Liver (tissue), 3 donors: ENCODE measurements at regions not wholly inside any gene's neighbourhood (a gene's known extent, or its start where the extent isn't known, plus 50 kb on each side); places are given as distances from the start of the nearest gene placed in this dataset.

Experiments used
- EGR1 ChIP-seq, 2 donors: IDR thresholded peaks; 2 replicates each; pipeline ENCODE4 v1.6.1; 2016 to 2018; ENCODE audit warnings: antibody characterized with exemption in 2 of 2, low read depth in 2 of 2
- GABPA ChIP-seq, 2 donors: IDR thresholded peaks in 1 of 2; conservative IDR thresholded peaks in 1 of 2; 2 replicates each; pipeline ENCODE4 v1.6.1; 2016; ENCODE audit warnings: antibody characterized with exemption in 2 of 2, mild to moderate bottlenecking in 1 of 2, moderate library complexity in 1 of 2
- HNF4A ChIP-seq, 2 donors: conservative IDR thresholded peaks; 2 replicates each; pipeline ENCODE4 v1.6.1; 2016; ENCODE audit warnings: antibody characterized with exemption in 2 of 2, mild to moderate bottlenecking in 2 of 2
- JUND ChIP-seq, 2 donors: IDR thresholded peaks; 2 replicates each; pipeline ENCODE4 v1.6.1; 2016; ENCODE audit warnings: antibody characterized with exemption in 2 of 2
- NR2F2 ChIP-seq: IDR thresholded peaks from 2 replicates; pipeline ENCODE4 v1.6.1; 2016; ENCODE audit warnings: antibody characterized with exemption
- RAD21 ChIP-seq, 2 donors: IDR thresholded peaks; 2 replicates each; pipeline ENCODE4 v1.6.1; 2016; ENCODE audit warnings: antibody characterized with exemption in 2 of 2, mild to moderate bottlenecking in 2 of 2
- RXRA ChIP-seq, 2 donors: IDR thresholded peaks; 2 replicates each; pipeline ENCODE4 v1.6.1; 2017 to 2018; ENCODE audit warnings: antibody characterized with exemption in 2 of 2, mild to moderate bottlenecking in 1 of 2
- SP1 ChIP-seq: IDR thresholded peaks from 2 replicates; pipeline ENCODE4 v1.6.1; 2018; ENCODE audit warnings: antibody characterized with exemption, mild to moderate bottlenecking
- TAF1 ChIP-seq: conservative IDR thresholded peaks from 2 replicates; pipeline ENCODE4 v1.6.1; 2016; ENCODE audit warnings: antibody characterized with exemption, mild to moderate bottlenecking
- YY1 ChIP-seq: IDR thresholded peaks from 2 replicates; pipeline ENCODE4 v1.6.1; 2016; ENCODE audit warnings: antibody characterized with exemption, mild to moderate bottlenecking
- TF ChIP-seq, protein P1 (sequence below): IDR thresholded peaks from 2 replicates; pipeline ENCODE4 v1.6.1; 2016; ENCODE audit warnings: antibody characterized with exemption
- TF ChIP-seq, protein P2 (sequence below): fragments of 150-350 bp; IDR thresholded peaks from 2 replicates; pipeline ENCODE4 v1.5.1; 2017; ENCODE audit warnings: improper control_type of control experiment, low read depth, low read length; ENCODE audit not compliant: missing input control
- TF ChIP-seq, protein P3 (sequence below): IDR thresholded peaks from 2 replicates; pipeline ENCODE4 v1.6.1; 2016; ENCODE audit warnings: antibody characterized with exemption, mild to moderate bottlenecking
- TF ChIP-seq, protein P4 (sequence below): IDR thresholded peaks from 2 replicates; pipeline ENCODE4 v1.6.1; 2016; ENCODE audit warnings: antibody characterized with exemption
- donor health status: healthy.
- donor health status: healthy.

DNA sequence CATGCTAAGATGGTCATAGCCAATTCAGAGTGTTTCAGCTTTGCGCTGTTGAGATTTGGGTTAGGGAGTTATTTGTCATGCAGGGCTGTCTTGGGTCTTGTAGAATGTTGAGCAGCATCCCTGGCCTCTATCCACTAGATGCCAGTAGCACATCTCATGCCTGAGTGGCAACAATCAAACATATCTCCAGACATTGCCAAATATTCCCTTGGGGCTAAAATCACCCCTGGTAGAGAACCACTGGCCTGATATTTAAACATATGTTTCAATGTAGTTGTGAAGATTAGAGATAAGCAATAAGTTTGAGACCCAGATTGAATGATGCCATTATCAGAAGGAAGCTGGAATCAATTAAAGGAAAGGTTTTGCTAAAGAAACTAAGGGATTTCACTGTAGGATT, 463.3 kb downstream of the DOK5 start:
- TF ChIP-seq, protein P1, sequence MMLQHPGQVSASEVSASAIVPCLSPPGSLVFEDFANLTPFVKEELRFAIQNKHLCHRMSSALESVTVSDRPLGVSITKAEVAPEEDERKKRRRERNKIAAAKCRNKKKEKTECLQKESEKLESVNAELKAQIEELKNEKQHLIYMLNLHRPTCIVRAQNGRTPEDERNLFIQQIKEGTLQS: no peak
- TF ChIP-seq, protein P2, sequence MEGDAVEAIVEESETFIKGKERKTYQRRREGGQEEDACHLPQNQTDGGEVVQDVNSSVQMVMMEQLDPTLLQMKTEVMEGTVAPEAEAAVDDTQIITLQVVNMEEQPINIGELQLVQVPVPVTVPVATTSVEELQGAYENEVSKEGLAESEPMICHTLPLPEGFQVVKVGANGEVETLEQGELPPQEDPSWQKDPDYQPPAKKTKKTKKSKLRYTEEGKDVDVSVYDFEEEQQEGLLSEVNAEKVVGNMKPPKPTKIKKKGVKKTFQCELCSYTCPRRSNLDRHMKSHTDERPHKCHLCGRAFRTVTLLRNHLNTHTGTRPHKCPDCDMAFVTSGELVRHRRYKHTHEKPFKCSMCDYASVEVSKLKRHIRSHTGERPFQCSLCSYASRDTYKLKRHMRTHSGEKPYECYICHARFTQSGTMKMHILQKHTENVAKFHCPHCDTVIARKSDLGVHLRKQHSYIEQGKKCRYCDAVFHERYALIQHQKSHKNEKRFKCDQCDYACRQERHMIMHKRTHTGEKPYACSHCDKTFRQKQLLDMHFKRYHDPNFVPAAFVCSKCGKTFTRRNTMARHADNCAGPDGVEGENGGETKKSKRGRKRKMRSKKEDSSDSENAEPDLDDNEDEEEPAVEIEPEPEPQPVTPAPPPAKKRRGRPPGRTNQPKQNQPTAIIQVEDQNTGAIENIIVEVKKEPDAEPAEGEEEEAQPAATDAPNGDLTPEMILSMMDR: no peak
- TF ChIP-seq RAD21 (IDR thresholded peaks at IDR 0.05) (no peak), RXRA (IDR thresholded peaks at IDR 0.05) (no peak), YY1 (no peak), TAF1 (no peak), NR2F2 (no peak), JUND (IDR thresholded peaks at IDR 0.05) (no peak), SP1 (no peak), HNF4A (conservative IDR thresholded peaks at IDR 0.05) (no peak), GABPA (IDR thresholded peaks at IDR 0.05 in 1 of 2, conservative IDR thresholded peaks at IDR 0.05 in 1 of 2) (no peak), EGR1 (IDR thresholded peaks at IDR 0.05; ENCODE audit: low read depth in 2 of 2) (no peak)
- TF ChIP-seq, protein P3, sequence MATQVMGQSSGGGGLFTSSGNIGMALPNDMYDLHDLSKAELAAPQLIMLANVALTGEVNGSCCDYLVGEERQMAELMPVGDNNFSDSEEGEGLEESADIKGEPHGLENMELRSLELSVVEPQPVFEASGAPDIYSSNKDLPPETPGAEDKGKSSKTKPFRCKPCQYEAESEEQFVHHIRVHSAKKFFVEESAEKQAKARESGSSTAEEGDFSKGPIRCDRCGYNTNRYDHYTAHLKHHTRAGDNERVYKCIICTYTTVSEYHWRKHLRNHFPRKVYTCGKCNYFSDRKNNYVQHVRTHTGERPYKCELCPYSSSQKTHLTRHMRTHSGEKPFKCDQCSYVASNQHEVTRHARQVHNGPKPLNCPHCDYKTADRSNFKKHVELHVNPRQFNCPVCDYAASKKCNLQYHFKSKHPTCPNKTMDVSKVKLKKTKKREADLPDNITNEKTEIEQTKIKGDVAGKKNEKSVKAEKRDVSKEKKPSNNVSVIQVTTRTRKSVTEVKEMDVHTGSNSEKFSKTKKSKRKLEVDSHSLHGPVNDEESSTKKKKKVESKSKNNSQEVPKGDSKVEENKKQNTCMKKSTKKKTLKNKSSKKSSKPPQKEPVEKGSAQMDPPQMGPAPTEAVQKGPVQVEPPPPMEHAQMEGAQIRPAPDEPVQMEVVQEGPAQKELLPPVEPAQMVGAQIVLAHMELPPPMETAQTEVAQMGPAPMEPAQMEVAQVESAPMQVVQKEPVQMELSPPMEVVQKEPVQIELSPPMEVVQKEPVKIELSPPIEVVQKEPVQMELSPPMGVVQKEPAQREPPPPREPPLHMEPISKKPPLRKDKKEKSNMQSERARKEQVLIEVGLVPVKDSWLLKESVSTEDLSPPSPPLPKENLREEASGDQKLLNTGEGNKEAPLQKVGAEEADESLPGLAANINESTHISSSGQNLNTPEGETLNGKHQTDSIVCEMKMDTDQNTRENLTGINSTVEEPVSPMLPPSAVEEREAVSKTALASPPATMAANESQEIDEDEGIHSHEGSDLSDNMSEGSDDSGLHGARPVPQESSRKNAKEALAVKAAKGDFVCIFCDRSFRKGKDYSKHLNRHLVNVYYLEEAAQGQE: no peak
- TF ChIP-seq, protein P4, sequence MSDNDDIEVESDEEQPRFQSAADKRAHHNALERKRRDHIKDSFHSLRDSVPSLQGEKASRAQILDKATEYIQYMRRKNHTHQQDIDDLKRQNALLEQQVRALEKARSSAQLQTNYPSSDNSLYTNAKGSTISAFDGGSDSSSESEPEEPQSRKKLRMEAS: no peak
